ENCODE measurements at regions not wholly inside any gene's neighbourhood (a gene's known extent, or its start where the extent isn't known, plus 50 kb on each side); places are given as distances from the start of the nearest gene placed in this dataset.

DNA sequence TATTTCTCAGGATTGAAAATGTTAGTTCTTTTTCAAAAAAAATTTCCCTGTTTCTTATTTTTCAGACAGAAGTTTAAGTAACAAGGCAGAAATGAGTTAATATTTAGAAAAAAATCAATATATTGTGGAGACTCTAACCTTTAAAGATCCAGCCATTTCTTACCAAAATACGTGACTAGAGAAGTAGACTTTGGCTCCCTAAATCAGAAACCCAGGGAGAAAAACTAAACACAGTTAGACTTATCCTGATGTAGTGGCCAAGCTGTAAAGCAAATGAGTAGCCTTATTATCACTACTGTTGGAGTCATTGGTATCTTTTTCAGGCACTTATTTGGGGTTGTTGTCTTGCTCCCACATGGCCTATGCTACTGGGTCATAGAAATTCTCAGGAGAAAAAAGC, 1556.4 kb upstream of the ADGRL3 start:
- TF ChIP-seq GATA2 (IDR thresholded peaks at IDR 0.05; ENCODE audit: low read depth, low read length) (no peak), GATA3 (IDR thresholded peaks at IDR 0.05; ENCODE audit: low read depth, low read length) (no peak)
